ENCODE measurements at regions not wholly inside any gene's neighbourhood (a gene's known extent, or its start where the extent isn't known, plus 50 kb on each side); places are given as distances from the start of the nearest gene placed in this dataset.

GRCh38 chr5:76021936-76022584 is 61.1 kb upstream of the SV2C start:
- intact Hi-C loops (cut with micrococcal nuclease), result no loop called here
- Histone ChIP-seq H3K4me3 (no peak overlapping the region), H3K9me3 (replicated peaks) (no peaks in the 10 kb centered on the region), H3K27me3 (ENCODE audit: low read depth) (no peaks in the 10 kb centered on the region), H3K36me3 (no peaks in the 10 kb centered on the region), H3K27ac (replicated peaks) (no peak overlapping the region), H3K4me1 (no peaks in the 10 kb centered on the region)
- no peak for DNase-seq
- TF ChIP-seq CTCF (IDR thresholded peaks at IDR 0.05; ENCODE audit: borderline replicate concordance), result no peak

GRCh38 chr5:76016258-76016657 is 66.9 kb upstream of the SV2C start:
- no peak overlapping the region for H3K4me3 ChIP-seq
- no peaks in the 10 kb centered on the region for H3K4me1 ChIP-seq
- H3K36me3 ChIP-seq, result no peaks in the 10 kb centered on the region
- no peak for TF ChIP-seq CTCF (IDR thresholded peaks at IDR 0.05; ENCODE audit: borderline replicate concordance)
- intact Hi-C loops (cut with micrococcal nuclease), result no loop called here
- peaks cover 13% of the 10 kb centered on the region for H3K9me3 ChIP-seq (replicated peaks)
- H3K27me3 ChIP-seq (ENCODE audit: low read depth), result no peaks in the 10 kb centered on the region
- H3K27ac ChIP-seq (replicated peaks), result no peak overlapping the region
- DNase-seq, result no peak

GRCh38 chr5:76014005-76014404 is 69.2 kb upstream of the SV2C start:
- H3K27ac ChIP-seq (replicated peaks), result no peak overlapping the region
- H3K36me3 ChIP-seq, result no peaks in the 10 kb centered on the region
- H3K4me3 ChIP-seq, result no peak overlapping the region
- peaks cover 13% of the 10 kb centered on the region for H3K9me3 ChIP-seq (replicated peaks)
- intact Hi-C loops (cut with micrococcal nuclease), result no loop called here
- H3K27me3 ChIP-seq (ENCODE audit: low read depth), result no peaks in the 10 kb centered on the region
- TF ChIP-seq CTCF (IDR thresholded peaks at IDR 0.05; ENCODE audit: borderline replicate concordance), result no peak
- DNase-seq, result no peak
- no peaks in the 10 kb centered on the region for H3K4me1 ChIP-seq

GRCh38 chr5:76007904-76008303 is 75.3 kb upstream of the SV2C start:
- H3K27ac ChIP-seq (replicated peaks), result no peak overlapping the region
- DNase-seq, result no peak
- no peaks in the 10 kb centered on the region for H3K4me1 ChIP-seq
- intact Hi-C loops (cut with micrococcal nuclease), result no loop called here
- no peaks in the 10 kb centered on the region for H3K36me3 ChIP-seq
- no peaks in the 10 kb centered on the region for H3K27me3 ChIP-seq (ENCODE audit: low read depth)
- no peak overlapping the region for H3K4me3 ChIP-seq
- H3K9me3 ChIP-seq (replicated peaks), result peaks cover 8% of the 10 kb centered on the region
- no peak for TF ChIP-seq CTCF (IDR thresholded peaks at IDR 0.05; ENCODE audit: borderline replicate concordance)

- Histone ChIP-seq H3K4me3 (no peak overlapping the region), H3K27me3 (ENCODE audit: low read depth) (no peaks in the 10 kb centered on the region), H3K9me3 (replicated peaks) (peaks cover 17% of the 10 kb centered on the region), H3K4me1 (no peaks in the 10 kb centered on the region), H3K36me3 (no peaks in the 10 kb centered on the region), H3K27ac (replicated peaks) (no peak overlapping the region)
- no peak for DNase-seq
- TF ChIP-seq CTCF (IDR thresholded peaks at IDR 0.05; ENCODE audit: borderline replicate concordance), result no peak
- intact Hi-C loops (cut with micrococcal nuclease), result no loop called here
These were observed 82.6 kb upstream of the SV2C start for GRCh38 chr5:76000582-76000981.

Data from left ventricle myocardium inferior (tissue), 1 donor.